H9 (cell line): ENCODE measurements at regions not wholly inside any gene's neighbourhood (a gene's known extent, or its start where the extent isn't known, plus 50 kb on each side); places are given as distances from the start of the nearest gene placed in this dataset.
"Not testable (repeated sequence)": the region's sequence is repeated elsewhere in the genome, so short reads cannot be mapped to it uniquely, and the experiment has no call there.

Source experiments
- DNase-seq: peaks from one replicate; pipeline ENCODE4 v3.0.0-alpha.2; 2017
- H2AFZ ChIP-seq: one replicate; pipeline ENCODE4 v1.6.1; 2013; ENCODE audit warnings: mild to moderate bottlenecking, low read length, control low read depth, moderate library complexity
- H2AK5ac ChIP-seq: 2 replicates; pipeline ENCODE4 v1.6.1; 2013; ENCODE audit warnings: low read length, control low read depth, mixed read lengths; ENCODE audit not compliant: insufficient read length
- H2BK120ac ChIP-seq: one replicate; pipeline ENCODE4 v1.6.1; 2013; ENCODE audit warnings: low read depth, mild to moderate bottlenecking, low read length, control low read depth, inconsistent platforms; ENCODE audit not compliant: poor library complexity, severe bottlenecking
- H2BK12ac ChIP-seq: 2 replicates; pipeline ENCODE4 v1.6.1; 2013; ENCODE audit warnings: low read length, control low read depth, mixed read lengths, low read depth; ENCODE audit not compliant: insufficient read length
- H2BK15ac ChIP-seq: 2 replicates; pipeline ENCODE4 v1.6.1; 2013; ENCODE audit warnings: low read depth, low read length, control low read depth
- H2BK20ac ChIP-seq: one replicate; pipeline ENCODE4 v1.6.1; 2013; ENCODE audit warnings: low read depth, mild to moderate bottlenecking, low read length, control low read depth, inconsistent platforms; ENCODE audit not compliant: poor library complexity, severe bottlenecking
- H2BK5ac ChIP-seq: 2 replicates; pipeline ENCODE4 v1.6.1; 2013; ENCODE audit warnings: low read length, control low read depth, mixed read lengths; ENCODE audit not compliant: insufficient read length
- H3K14ac ChIP-seq: 2 replicates; pipeline ENCODE4 v1.6.1; 2013; ENCODE audit warnings: low read length, control low read depth; ENCODE audit not compliant: insufficient read depth
- H3K18ac ChIP-seq: 2 replicates; pipeline ENCODE4 v1.6.1; 2013; ENCODE audit warnings: low read depth, mild to moderate bottlenecking, mixed read lengths, low read length, control low read depth; ENCODE audit not compliant: insufficient read length
- H3K23ac ChIP-seq: 2 replicates; pipeline ENCODE4 v1.6.1; 2013; ENCODE audit warnings: low read length, control low read depth, mixed read lengths, low read depth; ENCODE audit not compliant: insufficient read length
- H3K23me2 ChIP-seq: 2 replicates; pipeline ENCODE4 v1.6.1; 2013; ENCODE audit warnings: low read depth, mild to moderate bottlenecking, mixed read lengths, low read length, control low read depth; ENCODE audit not compliant: insufficient read length, poor library complexity, severe bottlenecking
- H3K27ac ChIP-seq: 2 replicates; pipeline ENCODE4 v1.5.1; 2013; ENCODE audit warnings: low read length, control low read depth, mixed read lengths, low read depth; ENCODE audit not compliant: insufficient read length
- H3K27me3 ChIP-seq: 2 replicates; pipeline ENCODE4 v1.6.1; 2013; ENCODE audit warnings: low read length, control low read depth, inconsistent platforms; ENCODE audit not compliant: insufficient read depth
- H3K4ac ChIP-seq: 2 replicates; pipeline ENCODE4 v1.6.1; 2013; ENCODE audit warnings: low read depth, mild to moderate bottlenecking, control low read depth, inconsistent platforms, low read length, moderate library complexity
- H3K4me1 ChIP-seq: 2 replicates; pipeline ENCODE4 v1.6.1; 2013; ENCODE audit warnings: low read length, control low read depth, inconsistent platforms; ENCODE audit not compliant: insufficient read depth
- H3K4me2 ChIP-seq: 2 replicates; pipeline ENCODE4 v1.6.1; 2013; ENCODE audit warnings: low read length, control low read depth, mixed read lengths; ENCODE audit not compliant: insufficient read length, insufficient read depth
- H3K56ac ChIP-seq: 2 replicates; pipeline ENCODE4 v1.6.1; 2013; ENCODE audit warnings: low read depth, mild to moderate bottlenecking, mixed read lengths, low read length, control low read depth; ENCODE audit not compliant: insufficient read length
- H3K79me1 ChIP-seq: 2 replicates; pipeline ENCODE4 v1.6.1; 2013; ENCODE audit warnings: low read depth, mild to moderate bottlenecking, moderate library complexity, low read length, control low read depth, inconsistent platforms; ENCODE audit not compliant: insufficient read depth, poor library complexity, severe bottlenecking
- H3K79me2 ChIP-seq: 2 replicates; pipeline ENCODE4 v1.6.1; 2013; ENCODE audit warnings: low read length, control low read depth, inconsistent platforms; ENCODE audit not compliant: insufficient read depth
- H3K9ac ChIP-seq: 2 replicates; pipeline ENCODE4 v1.6.1; 2013; ENCODE audit warnings: low read length, control low read depth, mixed read lengths; ENCODE audit not compliant: insufficient read length; ENCODE audit errors: extremely low read depth
- H3K9me3 ChIP-seq: one replicate; pipeline ENCODE4 v1.6.1; 2013; ENCODE audit warnings: low read depth, low read length, inconsistent platforms; ENCODE audit not compliant: control insufficient read depth
- H3T11ph ChIP-seq: one replicate; pipeline ENCODE4 v1.6.1; 2013; ENCODE audit warnings: mild to moderate bottlenecking, low read length, control low read depth, inconsistent platforms
- H4K20me1 ChIP-seq: one replicate; pipeline ENCODE4 v1.6.1; 2013; ENCODE audit not compliant: control insufficient read depth, insufficient read length, insufficient read depth
- H4K5ac ChIP-seq: 2 replicates; pipeline ENCODE4 v1.6.1; 2013; ENCODE audit warnings: low read depth, mild to moderate bottlenecking, mixed read lengths, low read length, control low read depth; ENCODE audit not compliant: insufficient read length
- H4K8ac ChIP-seq: replicated peaks from 2 replicates; pipeline ENCODE4 v1.6.1; 2013; ENCODE audit warnings: low read length, control low read depth, mixed read lengths, low read depth; ENCODE audit not compliant: insufficient read length
- H4K91ac ChIP-seq: 2 replicates; pipeline ENCODE4 v1.6.1; 2013; ENCODE audit warnings: low read depth, mild to moderate bottlenecking, moderate library complexity, mixed read lengths, low read length, control low read depth; ENCODE audit not compliant: insufficient read length
- H3K27ac Mint-ChIP-seq, 3 experiments: 2 replicates in 2 of 3; 3 replicates in 1 of 3; pipeline ENCODE4 v1.8.0; 2020 to 2021; ENCODE audit warnings: mixed read lengths in 3 of 3, mild to moderate bottlenecking in 1 of 3, moderate library complexity in 1 of 3
- H3K27me3 Mint-ChIP-seq: 2 replicates; pipeline ENCODE4 v1.8.0; 2021; ENCODE audit warnings: low read depth, mild to moderate bottlenecking, moderate library complexity, mixed read lengths
- H3K36me3 Mint-ChIP-seq, 3 experiments: 2 replicates in 2 of 3; 3 replicates in 1 of 3; pipeline ENCODE4 v1.8.0; 2020 to 2021; ENCODE audit warnings: low read depth in 3 of 3, mixed read lengths in 3 of 3; ENCODE audit not compliant: insufficient read depth in 1 of 3
- H3K4me1 Mint-ChIP-seq, 2 experiments: 2 replicates each; pipeline ENCODE4 v1.8.0; 2020; ENCODE audit warnings: mixed read lengths in 2 of 2
- H3K4me3 Mint-ChIP-seq, 2 experiments: 2 replicates in 1 of 2; 3 replicates in 1 of 2; pipeline ENCODE4 v1.8.0; 2020 to 2021; ENCODE audit warnings: mild to moderate bottlenecking in 2 of 2, mixed read lengths in 2 of 2, moderate library complexity in 1 of 2
- H3K9me3 Mint-ChIP-seq, 2 experiments: 2 replicates in 1 of 2; 3 replicates in 1 of 2; pipeline ENCODE4 v1.8.0; 2020; ENCODE audit warnings: mild to moderate bottlenecking in 2 of 2, mixed read lengths in 2 of 2, moderate library complexity in 1 of 2
- WGBS: extraction: QIAGEN DNeasy Blood & Tissue Kit; methylation state at CpG from one replicate; pipeline ENCODE4 v1.1.7; 2013; ENCODE audit warnings: missing lambda C conversion rate, low lambda C conversion rate, mixed read lengths; ENCODE audit not compliant: insufficient read length; ENCODE audit errors: extremely low coverage; 5-methylcytosine and 5-hydroxymethylcytosine counted together

- H3K79me1 ChIP-seq, H3K79me2 ChIP-seq, H3K56ac ChIP-seq, H3K23ac ChIP-seq, H4K5ac ChIP-seq, H3K4me1 Mint-ChIP-seq, H3K36me3 Mint-ChIP-seq, H2BK15ac ChIP-seq, H2AK5ac ChIP-seq, H3K4ac ChIP-seq, H2AFZ ChIP-seq, H3K9ac ChIP-seq, H4K8ac ChIP-seq, DNase-seq, H3K23me2 ChIP-seq, H3K4me3 Mint-ChIP-seq, H2BK12ac ChIP-seq, H3T11ph ChIP-seq, H2BK5ac ChIP-seq, H3K27me3 Mint-ChIP-seq, H4K20me1 ChIP-seq, H4K91ac ChIP-seq, H2BK120ac ChIP-seq, H3K9me3 Mint-ChIP-seq, H3K27ac ChIP-seq, H3K18ac ChIP-seq, H3K27me3 ChIP-seq, H3K9me3 ChIP-seq, H3K4me2 ChIP-seq, H3K14ac ChIP-seq, H3K4me1 ChIP-seq, H3K27ac Mint-ChIP-seq, H2BK20ac ChIP-seq: not testable (repeated sequence)
- no CpG with 5 or more reads among the region's 8 CpGs for whole genome bisulfite sequencing
These were observed 830.4 kb upstream of the TPTE start for GRCh38 chr21:9690981-9691380.

GRCh38 chr21:9695759-9696158, 825.6 kb upstream of the TPTE start:
- WGBS = no CpG with 5 or more reads among the region's 6 CpGs
- not testable (repeated sequence) for H2BK12ac ChIP-seq, H2AK5ac ChIP-seq, H3K27ac Mint-ChIP-seq, H4K20me1 ChIP-seq, H4K5ac ChIP-seq, H3K27ac ChIP-seq, H3K9ac ChIP-seq, H4K8ac ChIP-seq, H3K56ac ChIP-seq, H3K27me3 Mint-ChIP-seq, H3K27me3 ChIP-seq, H2BK120ac ChIP-seq, H3K23ac ChIP-seq, H2BK15ac ChIP-seq, H3K18ac ChIP-seq, H3K4me3 Mint-ChIP-seq, H3K9me3 ChIP-seq, H3K23me2 ChIP-seq, H3K4me2 ChIP-seq, DNase-seq, H3K36me3 Mint-ChIP-seq, H3K4me1 Mint-ChIP-seq, H4K91ac ChIP-seq, H2AFZ ChIP-seq, H3K14ac ChIP-seq, H2BK5ac ChIP-seq, H3K4me1 ChIP-seq, H2BK20ac ChIP-seq, H3K79me1 ChIP-seq, H3T11ph ChIP-seq, H3K79me2 ChIP-seq, H3K4ac ChIP-seq
- peaks cover 9 to 11% of the 10 kb centered on the region in 2 experiments; a peak in 4 of 5 replicates for H3K9me3 Mint-ChIP-seq
